Brain microvascular endothelial cell (primary cell): ENCODE measurements at regions not wholly inside any gene's neighbourhood (a gene's known extent, or its start where the extent isn't known, plus 50 kb on each side); places are given as distances from the start of the nearest gene placed in this dataset.

Source experiments
- DNase-seq: peaks from one replicate; pipeline ENCODE4 v3.0.0-alpha.2; 2020
- H3K27ac ChIP-seq: fragments of 250-450 bp; sonication (Bioruptor Pico); 2 replicates; pipeline ENCODE4 v1.5.1; 2020; ENCODE audit warnings: mild to moderate bottlenecking, moderate library complexity
- H3K27me3 ChIP-seq: fragments of 250-450 bp; sonication (Bioruptor Pico); replicated peaks from 2 replicates; pipeline ENCODE4 v1.5.1; 2020; ENCODE audit warnings: mild to moderate bottlenecking
- H3K36me3 ChIP-seq: fragments of 250-450 bp; sonication (Bioruptor Pico); replicated peaks from 2 replicates; pipeline ENCODE4 v1.5.1; 2020; ENCODE audit warnings: mild to moderate bottlenecking
- H3K4me3 ChIP-seq: 2 replicates; pipeline ENCODE4 v1.5.1; 2011; ENCODE audit warnings: low read depth, mild to moderate bottlenecking, control low read depth, low read length, moderate library complexity
- CTCF ChIP-seq: IDR thresholded peaks from 2 replicates; pipeline ENCODE4 v1.5.1; 2011; ENCODE audit warnings: low read depth, mild to moderate bottlenecking, moderate library complexity, low read length, control low read depth, inconsistent platforms; ENCODE audit errors: missing control alignments
- in situ Hi-C: cut with HindIII; loops from 2 replicates; pipeline ENCODE4 v1.10.0; 2017; ENCODE audit warnings: low sequenced_read_pairs, low pct_ligation_motif_present

GRCh38 chr2:194103941-194104659 is 1552.9 kb upstream of the SLC39A10 start:
- in situ Hi-C loops: no loop called here
- H3K27me3 ChIP-seq: no peaks in the 10 kb centered on the region
- no peak overlapping the region for H3K4me3 ChIP-seq
- no peak for TF ChIP-seq CTCF
- DNase-seq: no peak
- H3K36me3 ChIP-seq: no peaks in the 10 kb centered on the region
- no peak overlapping the region for H3K27ac ChIP-seq

DNA sequence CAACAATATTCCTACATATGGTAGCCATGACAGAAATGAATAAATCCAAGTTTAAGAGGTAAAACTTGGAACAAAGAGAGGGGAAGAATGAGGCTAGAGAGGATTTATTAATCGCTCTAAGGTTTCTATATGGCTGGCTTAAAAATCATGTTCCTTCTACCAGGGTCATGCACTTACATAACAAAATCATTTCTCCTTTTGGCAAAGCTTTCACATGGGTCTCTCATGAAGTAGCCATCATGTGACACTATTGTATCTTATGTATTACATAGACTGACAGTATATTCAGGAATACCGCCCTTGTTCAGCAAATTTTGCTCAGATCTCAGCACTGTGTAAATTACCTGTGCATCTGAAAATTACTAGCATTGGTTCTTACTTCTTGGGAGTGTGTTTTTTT is 1554.5 kb upstream of the SLC39A10 start:
- no peak for TF ChIP-seq CTCF
- no peaks in the 10 kb centered on the region for H3K36me3 ChIP-seq
- DNase-seq: no peak
- no peak overlapping the region for H3K27ac ChIP-seq
- no peaks in the 10 kb centered on the region for H3K27me3 ChIP-seq
- in situ Hi-C loops: no loop called here
- H3K4me3 ChIP-seq: no peak overlapping the region

GRCh38 chr2:194100201-194100600 is 1556.8 kb upstream of the SLC39A10 start:
- Histone ChIP-seq H3K36me3 (no peaks in the 10 kb centered on the region), H3K4me3 (no peak overlapping the region), H3K27ac (no peak overlapping the region), H3K27me3 (no peaks in the 10 kb centered on the region)
- in situ Hi-C loops: no loop called here
- TF ChIP-seq CTCF: no peak
- DNase-seq: no peak

DNA sequence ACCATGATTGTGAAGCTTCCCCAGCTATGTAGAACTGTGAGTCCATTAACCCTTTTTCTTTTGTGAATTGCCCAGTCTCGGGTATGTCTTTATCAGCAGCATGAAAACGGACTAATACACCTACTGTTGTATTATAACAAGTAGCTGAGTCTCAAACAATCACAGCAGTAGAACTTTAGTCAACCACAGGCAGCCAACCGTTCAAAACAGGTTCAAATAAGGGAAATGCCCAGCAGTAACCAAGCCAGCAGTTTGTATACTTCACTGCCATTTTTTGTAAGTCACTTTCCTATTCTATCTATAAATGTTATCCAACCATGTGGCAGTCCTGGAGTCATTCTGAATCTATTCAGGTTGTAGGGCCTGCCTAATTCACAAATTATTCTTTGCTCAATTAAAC is 1560.6 kb upstream of the SLC39A10 start:
- in situ Hi-C loops: no loop called here
- TF ChIP-seq CTCF: no peak
- Histone ChIP-seq H3K36me3 (no peaks in the 10 kb centered on the region), H3K4me3 (no peak overlapping the region), H3K27ac (no peak overlapping the region), H3K27me3 (no peaks in the 10 kb centered on the region)
- DNase-seq: no peak

GRCh38 chr2:194095359-194095758 is 1561.7 kb upstream of the SLC39A10 start:
- Histone ChIP-seq H3K36me3 (no peaks in the 10 kb centered on the region), H3K27ac (no peak overlapping the region), H3K4me3 (no peak overlapping the region), H3K27me3 (no peaks in the 10 kb centered on the region)
- in situ Hi-C loops: no loop called here
- no peak for TF ChIP-seq CTCF
- no peak for DNase-seq
